Loucy (cell line): ENCODE measurements at regions not wholly inside any gene's neighbourhood (a gene's known extent, or its start where the extent isn't known, plus 50 kb on each side); places are given as distances from the start of the nearest gene placed in this dataset.

Experiments
- H2AFZ ChIP-seq: fragments of 200-600 bp; sonication (generic); 2 replicates; pipeline ENCODE4 v1.6.0; 2016; ENCODE audit warnings: antibody characterized with exemption, mild to moderate bottlenecking, low read length, moderate library complexity
- H3F3A ChIP-seq: fragments of 200-600 bp; 2 replicates; pipeline ENCODE4 v1.6.0; 2016; ENCODE audit warnings: antibody characterized with exemption, low read depth, mild to moderate bottlenecking
- H3K27me3 ChIP-seq: fragments of 200-600 bp; sonication (generic); 2 replicates; pipeline ENCODE4 v1.6.1; 2014; ENCODE audit warnings: low read length, mild to moderate bottlenecking; ENCODE audit not compliant: insufficient read depth, poor library complexity, severe bottlenecking
- H3K36me3 ChIP-seq: fragments of 200-600 bp; sonication (generic); 2 replicates; pipeline ENCODE4 v1.6.1; 2016; ENCODE audit warnings: low read length; ENCODE audit not compliant: insufficient read depth
- H3K4me1 ChIP-seq: fragments of 200-600 bp; sonication (generic); 2 replicates; pipeline ENCODE4 v1.5.1; 2014; ENCODE audit warnings: low read length, mild to moderate bottlenecking; ENCODE audit not compliant: insufficient read depth, poor library complexity, severe bottlenecking
- H3K4me2 ChIP-seq: fragments of 200-600 bp; sonication (generic); 2 replicates; pipeline ENCODE4 v1.6.0; 2014; ENCODE audit warnings: antibody characterized with exemption, low read length, low read depth, mild to moderate bottlenecking; ENCODE audit not compliant: poor library complexity, severe bottlenecking
- H3K4me3 ChIP-seq: fragments of 200-600 bp; sonication (generic); 2 replicates; pipeline ENCODE4 v1.5.1; 2014; ENCODE audit warnings: low read length, mild to moderate bottlenecking, mixed read lengths; ENCODE audit not compliant: poor library complexity, severe bottlenecking
- H3K79me2 ChIP-seq: fragments of 200-600 bp; sonication (generic); 2 replicates; pipeline ENCODE4 v1.6.1; 2014; ENCODE audit warnings: low read length; ENCODE audit not compliant: insufficient read depth
- H3K9ac ChIP-seq: fragments of 200-600 bp; sonication (generic); 2 replicates; pipeline ENCODE4 v1.6.0; 2014; ENCODE audit warnings: mild to moderate bottlenecking, low read depth, low read length, moderate library complexity; ENCODE audit not compliant: poor library complexity, severe bottlenecking
- H3K9me2 ChIP-seq: fragments of 200-600 bp; sonication (generic); replicated peaks from 2 replicates; pipeline ENCODE4 v1.6.1; 2016; ENCODE audit warnings: low read depth, low read length, mixed read lengths
- H3K9me3 ChIP-seq: fragments of 200-600 bp; sonication (generic); 2 replicates; pipeline ENCODE4 v1.6.1; 2014; ENCODE audit warnings: mild to moderate bottlenecking, antibody characterized with exemption, low read length, low read depth; ENCODE audit not compliant: insufficient read depth
- H4K20me1 ChIP-seq: fragments of 200-600 bp; sonication (generic); 2 replicates; pipeline ENCODE4 v1.6.0; 2014; ENCODE audit warnings: antibody characterized with exemption, low read length, mild to moderate bottlenecking; ENCODE audit not compliant: insufficient read depth, poor library complexity, severe bottlenecking
- CTCF ChIP-seq: fragments of 200-600 bp; sonication (generic); conservative IDR thresholded peaks from 2 replicates; pipeline ENCODE4 v1.5.1; 2014; ENCODE audit warnings: mild to moderate bottlenecking, antibody characterized with exemption, low read length
- EZH2phosphoT487 ChIP-seq: fragments of 200-600 bp; IDR thresholded peaks from 2 replicates; pipeline ENCODE4 v1.6.1; 2018; ENCODE audit warnings: antibody characterized with exemption, mild to moderate bottlenecking, moderate library complexity, borderline replicate concordance

- Histone ChIP-seq H3K9ac (no peak overlapping the region), H3K27me3 (no peaks in the 10 kb centered on the region), H3F3A (no peaks in the 10 kb centered on the region), H3K4me3 (no peak overlapping the region), H3K79me2 (no peaks in the 10 kb centered on the region), H4K20me1 (no peaks in the 10 kb centered on the region), H3K4me2 (no peak overlapping the region), H3K9me2 (no peaks in the 10 kb centered on the region), H3K9me3 (no peaks in the 10 kb centered on the region), H2AFZ (no peak overlapping the region), H3K36me3 (no peaks in the 10 kb centered on the region), H3K4me1 (no peaks in the 10 kb centered on the region)
- no peak for TF ChIP-seq EZH2phosphoT487
- TF ChIP-seq CTCF = peak; percentile 48
Measured at GRCh38 chr3:34969513-34969912, 669.8 kb upstream of the ARPP21 start.

- H4K20me1 ChIP-seq = no peaks in the 10 kb centered on the region
- H2AFZ ChIP-seq = no peak overlapping the region
- no peak overlapping the region for H3K9ac ChIP-seq
- no peaks in the 10 kb centered on the region for H3K9me2 ChIP-seq
- no peak overlapping the region for H3K4me3 ChIP-seq
- H3K9me3 ChIP-seq = 0 out of 2 replicates have a peak, but pooled peaks cover 3% of the 10 kb centered on the region
- no peak for TF ChIP-seq CTCF
- H3K79me2 ChIP-seq = no peaks in the 10 kb centered on the region
- H3K27me3 ChIP-seq = no peaks in the 10 kb centered on the region
- no peaks in the 10 kb centered on the region for H3K4me1 ChIP-seq
- no peaks in the 10 kb centered on the region for H3K36me3 ChIP-seq
- no peak overlapping the region for H3K4me2 ChIP-seq
- no peaks in the 10 kb centered on the region for H3F3A ChIP-seq
Measured at GRCh38 chr3:34972481-34972880, 666.8 kb upstream of the ARPP21 start.

- no peak for TF ChIP-seq EZH2phosphoT487
- no peak for TF ChIP-seq CTCF
- H3K36me3 ChIP-seq = no peaks in the 10 kb centered on the region
- H3K27me3 ChIP-seq = no peaks in the 10 kb centered on the region
- H3K4me1 ChIP-seq = no peaks in the 10 kb centered on the region
- H2AFZ ChIP-seq = no peak overlapping the region
- H3K4me3 ChIP-seq = no peak overlapping the region
- H3K9me3 ChIP-seq = 0 out of 2 replicates have a peak, but pooled peaks cover 3% of the 10 kb centered on the region
- no peaks in the 10 kb centered on the region for H3K9me2 ChIP-seq
- H3F3A ChIP-seq = no peaks in the 10 kb centered on the region
- H4K20me1 ChIP-seq = no peaks in the 10 kb centered on the region
- H3K9ac ChIP-seq = no peak overlapping the region
- H3K4me2 ChIP-seq = no peak overlapping the region
- H3K79me2 ChIP-seq = no peaks in the 10 kb centered on the region
Measured at GRCh38 chr3:34973586-34973985, 665.7 kb upstream of the ARPP21 start.
